MG63 (cell line): ENCODE measurements at regions not wholly inside any gene's neighbourhood (a gene's known extent, or its start where the extent isn't known, plus 50 kb on each side); places are given as distances from the start of the nearest gene placed in this dataset.
"Not testable (repeated sequence)": the region's sequence is repeated elsewhere in the genome, so short reads cannot be mapped to it uniquely, and the experiment has no call there.

Source experiments
- DNase-seq: peaks from one replicate; pipeline ENCODE4 v3.0.0-alpha.2; 2020
- H3K27me3 ChIP-seq: fragments of 250-450 bp; sonication (Bioruptor Pico); 2 replicates; pipeline ENCODE4 v1.5.1; 2020; ENCODE audit warnings: mild to moderate bottlenecking, moderate library complexity
- H3K36me3 ChIP-seq: fragments of 250-450 bp; sonication (Bioruptor Pico); 2 replicates; pipeline ENCODE4 v1.5.1; 2020; ENCODE audit warnings: mild to moderate bottlenecking, moderate library complexity
- H3K4me3 ChIP-seq: fragments of 250-450 bp; sonication (Bioruptor Pico); 2 replicates; pipeline ENCODE4 v1.5.1; 2020; ENCODE audit warnings: mild to moderate bottlenecking, moderate library complexity
- H3K9me3 ChIP-seq: fragments of 250-450 bp; sonication (Bioruptor Pico); 2 replicates; pipeline ENCODE4 v1.5.1; 2020; ENCODE audit warnings: mild to moderate bottlenecking, moderate library complexity

- Histone ChIP-seq H3K36me3 (no peaks in the 10 kb centered on the region), H3K4me3 (no peak overlapping the region), H3K9me3 (no peaks in the 10 kb centered on the region), H3K27me3 (peaks cover 2% of the 10 kb centered on the region)
- DNase-seq = no peak
Measured at GRCh38 chr9:126164796-126165525, 161.7 kb upstream of the MVB12B start.

- Histone ChIP-seq H3K36me3 (no peaks in the 10 kb centered on the region), H3K4me3 (no peak overlapping the region), H3K27me3 (peaks cover 2% of the 10 kb centered on the region), H3K9me3 (no peaks in the 10 kb centered on the region)
- DNase-seq = no peak
Measured at GRCh38 chr9:126165755-126166154, 160.9 kb upstream of the MVB12B start.

- Histone ChIP-seq H3K9me3 (no peaks in the 10 kb centered on the region), H3K27me3 (peaks cover 2% of the 10 kb centered on the region)
Measured at GRCh38 chr9:126166291-126166690, 160.3 kb upstream of the MVB12B start.

GRCh38 chr9:126166866-126167265 is 159.8 kb upstream of the MVB12B start:
- H3K4me3 ChIP-seq = no peak overlapping the region
- no peak for DNase-seq
- H3K27me3 ChIP-seq = peaks cover 2% of the 10 kb centered on the region
- no peaks in the 10 kb centered on the region for H3K9me3 ChIP-seq
- no peaks in the 10 kb centered on the region for H3K36me3 ChIP-seq

More at GRCh38 chr9:126166291-126166690, 160.3 kb upstream of the MVB12B start:
- Histone ChIP-seq H3K4me3 (no peak overlapping the region), H3K36me3 (no peaks in the 10 kb centered on the region)
- no peak for DNase-seq

GRCh38 chr9:126169736-126170135 is 156.9 kb upstream of the MVB12B start:
- DNase-seq = no peak
- H3K4me3 ChIP-seq = no peak overlapping the region
- no peaks in the 10 kb centered on the region for H3K9me3 ChIP-seq
- no peaks in the 10 kb centered on the region for H3K36me3 ChIP-seq
- peaks cover 2% of the 10 kb centered on the region for H3K27me3 ChIP-seq

GRCh38 chr9:126170286-126170823 is 156.3 kb upstream of the MVB12B start:
- no peak for DNase-seq
- H3K4me3 ChIP-seq = no peak overlapping the region
- no peaks in the 10 kb centered on the region for H3K36me3 ChIP-seq
- H3K27me3 ChIP-seq = peaks cover 2% of the 10 kb centered on the region
- H3K9me3 ChIP-seq = no peaks in the 10 kb centered on the region

GRCh38 chr9:126171641-126172040 is 155.0 kb upstream of the MVB12B start:
- H3K4me3 ChIP-seq = no peak overlapping the region

GRCh38 chr9:126173401-126173800 is 153.2 kb upstream of the MVB12B start:
- Histone ChIP-seq H3K36me3 (no peaks in the 10 kb centered on the region), H3K4me3 (no peak overlapping the region), H3K9me3 (no peaks in the 10 kb centered on the region), H3K27me3 (peaks cover 14% of the 10 kb centered on the region)
- DNase-seq = no peak

More at GRCh38 chr9:126171641-126172040, 155.0 kb upstream of the MVB12B start:
- peaks cover 2% of the 10 kb centered on the region for H3K27me3 ChIP-seq
- no peaks in the 10 kb centered on the region for H3K36me3 ChIP-seq
- DNase-seq = no peak
- H3K9me3 ChIP-seq = no peaks in the 10 kb centered on the region

- DNase-seq = no peak
Measured at GRCh38 chr9:126173929-126174328, 152.7 kb upstream of the MVB12B start.

GRCh38 chr9:126183266-126183665 is 143.4 kb upstream of the MVB12B start:
- H3K27me3 ChIP-seq = peaks cover 11% of the 10 kb centered on the region
- no peak for DNase-seq

More at GRCh38 chr9:126173929-126174328, 152.7 kb upstream of the MVB12B start:
- Histone ChIP-seq H3K4me3 (no peak overlapping the region), H3K36me3 (no peaks in the 10 kb centered on the region), H3K9me3 (no peaks in the 10 kb centered on the region), H3K27me3 (peaks cover 16% of the 10 kb centered on the region)

GRCh38 chr9:126190994-126191393 is 135.6 kb upstream of the MVB12B start:
- H3K4me3 ChIP-seq, H3K36me3 ChIP-seq, DNase-seq, H3K9me3 ChIP-seq: not testable (repeated sequence)
- H3K27me3 ChIP-seq = peaks cover 15% of the 10 kb centered on the region

More at GRCh38 chr9:126183266-126183665, 143.4 kb upstream of the MVB12B start:
- Histone ChIP-seq H3K36me3 (no peaks in the 10 kb centered on the region), H3K9me3 (no peaks in the 10 kb centered on the region), H3K4me3 (no peak overlapping the region)

- Histone ChIP-seq H3K36me3 (no peaks in the 10 kb centered on the region), H3K27me3 (peaks cover 34% of the 10 kb centered on the region), H3K4me3 (no peak overlapping the region), H3K9me3 (no peaks in the 10 kb centered on the region)
- DNase-seq = no peak
Measured at GRCh38 chr9:126198854-126199253, 127.8 kb upstream of the MVB12B start.

- H3K9me3 ChIP-seq = no peaks in the 10 kb centered on the region
- H3K36me3 ChIP-seq = no peaks in the 10 kb centered on the region
- peaks cover 17% of the 10 kb centered on the region for H3K27me3 ChIP-seq
- no peak overlapping the region for H3K4me3 ChIP-seq
- DNase-seq = no peak
Measured at GRCh38 chr9:126203313-126203712, 123.3 kb upstream of the MVB12B start.

- no peak overlapping the region for H3K4me3 ChIP-seq
- H3K9me3 ChIP-seq = no peaks in the 10 kb centered on the region
- DNase-seq = no peak
- H3K36me3 ChIP-seq = no peaks in the 10 kb centered on the region
- H3K27me3 ChIP-seq = peaks cover 11% of the 10 kb centered on the region; the same call in 1 of the 2 replicates
Measured at GRCh38 chr9:126204197-126204596, 122.4 kb upstream of the MVB12B start.

- H3K27me3 ChIP-seq = peaks cover 14% of the 10 kb centered on the region; the same call in 1 of the 2 replicates
- DNase-seq = no peak
- H3K36me3 ChIP-seq = no peaks in the 10 kb centered on the region
- H3K4me3 ChIP-seq = no peak overlapping the region
- H3K9me3 ChIP-seq = no peaks in the 10 kb centered on the region
Measured at GRCh38 chr9:126204708-126205225, 121.9 kb upstream of the MVB12B start.

GRCh38 chr9:126205265-126205664 is 121.4 kb upstream of the MVB12B start:
- no peaks in the 10 kb centered on the region for H3K36me3 ChIP-seq
- peaks cover 11% of the 10 kb centered on the region; the same call in 1 of the 2 replicates for H3K27me3 ChIP-seq

GRCh38 chr9:126205845-126206498 is 120.7 kb upstream of the MVB12B start:
- no peaks in the 10 kb centered on the region for H3K9me3 ChIP-seq
- no peaks in the 10 kb centered on the region for H3K36me3 ChIP-seq
- H3K27me3 ChIP-seq = peaks cover 8% of the 10 kb centered on the region; the same call in 1 of the 2 replicates
- H3K4me3 ChIP-seq = no peak overlapping the region
- no peak for DNase-seq

More at GRCh38 chr9:126205265-126205664, 121.4 kb upstream of the MVB12B start:
- H3K9me3 ChIP-seq = no peaks in the 10 kb centered on the region
- no peak overlapping the region for H3K4me3 ChIP-seq
- no peak for DNase-seq
